ENCODE measurements at regions not wholly inside any gene's neighbourhood (a gene's known extent, or its start where the extent isn't known, plus 50 kb on each side); places are given as distances from the start of the nearest gene placed in this dataset.

DNA sequence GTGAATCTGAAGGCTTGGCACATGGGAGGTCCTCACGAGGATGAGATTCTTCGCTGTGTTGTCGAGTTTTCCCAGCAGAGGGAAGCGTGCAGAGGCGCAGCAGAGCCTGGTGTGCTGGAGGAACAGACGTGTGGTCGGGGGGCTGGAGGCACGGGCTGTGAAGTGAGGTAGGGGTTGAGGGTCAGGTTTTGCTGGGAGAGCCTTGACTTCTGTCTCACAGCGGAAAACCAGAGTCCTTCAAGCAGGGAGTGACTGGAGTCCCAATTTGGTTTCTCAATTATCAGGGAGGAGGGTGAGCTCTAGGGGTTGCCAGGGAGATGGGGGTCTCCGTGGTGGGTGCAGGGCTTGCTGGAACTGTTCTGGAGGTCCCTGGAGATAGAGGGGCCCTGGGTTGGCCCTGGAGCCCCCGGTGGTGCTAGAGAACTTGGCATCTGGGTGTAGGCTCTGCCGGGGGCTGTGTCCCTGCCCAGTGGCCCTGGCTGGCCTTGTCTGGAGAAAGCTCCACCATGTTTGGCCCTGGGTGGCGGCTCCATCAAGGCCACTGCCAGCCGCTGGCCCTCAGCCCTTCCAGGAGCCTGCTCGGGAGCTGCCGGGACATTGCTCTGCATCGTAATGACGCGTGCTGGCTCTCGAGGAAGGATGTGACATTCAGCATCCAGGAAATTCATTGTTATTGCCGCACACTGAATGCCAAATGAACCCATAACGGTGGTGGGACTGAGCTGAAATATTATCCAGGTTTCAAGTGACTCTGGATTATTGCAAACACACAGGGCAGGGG, 215.7 kb downstream of the KIF26A start:
- ATAC-seq (ENCODE audit: poor library complexity) (no peak), DNase-seq (peak in 1 of 14 experiments; percentile 25)
- CTCF ChIA-PET = no interaction called here
- H3K36me3 Mint-ChIP-seq (ENCODE audit: low read depth) = no peaks in the 10 kb centered on the region
- Histone ChIP-seq H3K27me3 (ENCODE audit: control insufficient read depth in 1 of 2, insufficient read depth in 2 of 2, low read length in 2 of 2) (no peaks in the 10 kb centered on the region), H3K36me3 (ENCODE audit: insufficient read depth, low read length) (no peaks in the 10 kb centered on the region), H3K4me1 (ENCODE audit: insufficient read depth, low read length) (peaks cover 4% of the 10 kb centered on the region), H3K9me3 (ENCODE audit: control insufficient read depth in 1 of 2, insufficient read depth in 1 of 2, low read length in 2 of 2) (peaks cover 0 to 10% of the 10 kb centered on the region in 2 experiments), H3K27ac (ENCODE audit: low read depth in 1 of 2, low read length in 2 of 2) (no peak overlapping the region), H3K4me3 (ENCODE audit: low read length) (no peak overlapping the region)
- H3K27ac Mint-ChIP-seq = no peak overlapping the region
- intact Hi-C loops (cut with DNase I, micrococcal nuclease) = no loop called here
- TF ChIP-seq, protein P1, sequence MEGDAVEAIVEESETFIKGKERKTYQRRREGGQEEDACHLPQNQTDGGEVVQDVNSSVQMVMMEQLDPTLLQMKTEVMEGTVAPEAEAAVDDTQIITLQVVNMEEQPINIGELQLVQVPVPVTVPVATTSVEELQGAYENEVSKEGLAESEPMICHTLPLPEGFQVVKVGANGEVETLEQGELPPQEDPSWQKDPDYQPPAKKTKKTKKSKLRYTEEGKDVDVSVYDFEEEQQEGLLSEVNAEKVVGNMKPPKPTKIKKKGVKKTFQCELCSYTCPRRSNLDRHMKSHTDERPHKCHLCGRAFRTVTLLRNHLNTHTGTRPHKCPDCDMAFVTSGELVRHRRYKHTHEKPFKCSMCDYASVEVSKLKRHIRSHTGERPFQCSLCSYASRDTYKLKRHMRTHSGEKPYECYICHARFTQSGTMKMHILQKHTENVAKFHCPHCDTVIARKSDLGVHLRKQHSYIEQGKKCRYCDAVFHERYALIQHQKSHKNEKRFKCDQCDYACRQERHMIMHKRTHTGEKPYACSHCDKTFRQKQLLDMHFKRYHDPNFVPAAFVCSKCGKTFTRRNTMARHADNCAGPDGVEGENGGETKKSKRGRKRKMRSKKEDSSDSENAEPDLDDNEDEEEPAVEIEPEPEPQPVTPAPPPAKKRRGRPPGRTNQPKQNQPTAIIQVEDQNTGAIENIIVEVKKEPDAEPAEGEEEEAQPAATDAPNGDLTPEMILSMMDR (IDR thresholded peaks at IDR 0.05) = no peak
- H3K4me1 Mint-ChIP-seq (ENCODE audit: low read depth) = no peaks in the 10 kb centered on the region
- no peak overlapping the region for H3K4me3 Mint-ChIP-seq
- H3K9me3 Mint-ChIP-seq = peaks cover 2% of the 10 kb centered on the region
- POLR2A ChIA-PET = no interaction called here
- H3K27me3 Mint-ChIP-seq = peaks cover 4% of the 10 kb centered on the region

DNA sequence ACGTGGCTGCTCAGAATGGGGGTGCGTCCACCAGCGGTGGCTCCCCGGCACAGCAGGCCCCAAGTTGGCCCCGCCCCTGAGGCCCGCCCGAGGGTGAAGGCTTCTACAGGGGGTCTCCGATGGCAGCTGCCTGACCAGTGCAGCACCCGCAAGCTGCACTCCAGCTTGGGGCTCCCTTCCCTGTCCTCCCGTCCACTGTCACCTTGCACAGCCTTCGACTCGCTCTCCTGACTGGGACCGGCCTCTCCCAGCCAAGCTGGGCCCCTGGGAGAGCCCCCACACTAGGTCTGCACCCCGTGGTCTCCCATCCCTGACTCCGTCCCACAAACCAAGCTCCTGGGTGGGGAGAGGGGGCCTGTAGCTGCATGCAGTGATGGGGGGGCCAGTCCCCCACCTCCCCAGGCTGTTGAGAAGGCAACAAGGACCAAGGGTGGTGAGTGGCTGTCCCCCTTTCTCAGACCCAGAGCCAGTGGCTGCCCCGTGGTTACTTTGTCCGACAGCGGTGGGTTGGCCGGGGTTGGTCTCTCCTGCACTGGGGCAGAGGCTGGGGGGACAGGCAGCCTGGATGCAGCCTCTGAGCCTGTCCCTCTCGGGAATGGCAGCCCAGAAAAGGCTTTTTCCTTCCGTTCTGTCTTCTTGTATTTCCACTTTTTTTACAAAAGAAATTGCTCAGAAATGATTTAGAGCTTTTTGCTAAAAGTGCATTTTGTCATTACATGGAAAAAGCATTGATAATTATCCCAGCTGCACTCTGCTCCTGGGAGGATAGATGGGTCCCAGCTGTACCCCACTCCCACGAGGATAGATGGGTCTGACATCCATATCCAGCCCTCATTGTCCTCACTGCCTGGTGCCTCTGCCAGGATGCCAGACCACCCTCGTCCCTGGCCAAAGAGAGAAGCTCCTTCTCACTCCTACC, 217.0 kb downstream of the KIF26A start:
- no peaks in the 10 kb centered on the region for H3K27me3 ChIP-seq (ENCODE audit: control insufficient read depth in 1 of 2, insufficient read depth in 2 of 2, low read length in 2 of 2)
- H3K9me3 ChIP-seq (ENCODE audit: control insufficient read depth in 1 of 2, insufficient read depth in 1 of 2, low read length in 2 of 2) = peaks cover 0 to 10% of the 10 kb centered on the region in 2 experiments
- CTCF ChIA-PET = no interaction called here
- DNase-seq (peak in 1 of 14 experiments; percentile 23), ATAC-seq (ENCODE audit: poor library complexity) (no peak)
- H3K27ac Mint-ChIP-seq = no peak overlapping the region
- no peaks in the 10 kb centered on the region for H3K4me1 Mint-ChIP-seq (ENCODE audit: low read depth)
- H3K4me1 ChIP-seq (ENCODE audit: insufficient read depth, low read length) = peaks cover 4% of the 10 kb centered on the region
- no peak overlapping the region for H3K4me3 ChIP-seq (ENCODE audit: low read length)
- POLR2A ChIA-PET = no interaction called here
- H3K9me3 Mint-ChIP-seq = peaks cover 2% of the 10 kb centered on the region
- H3K27me3 Mint-ChIP-seq = peaks cover 4% of the 10 kb centered on the region
- H3K4me3 Mint-ChIP-seq = no peak overlapping the region
- no peak overlapping the region for H3K27ac ChIP-seq (ENCODE audit: low read depth in 1 of 2, low read length in 2 of 2)
- H3K36me3 Mint-ChIP-seq (ENCODE audit: low read depth) = no peaks in the 10 kb centered on the region
- intact Hi-C loops (cut with DNase I, micrococcal nuclease) = no loop called here
- TF ChIP-seq, protein P1 (IDR thresholded peaks at IDR 0.05) = no peak
- no peaks in the 10 kb centered on the region for H3K36me3 ChIP-seq (ENCODE audit: insufficient read depth, low read length)

DNA sequence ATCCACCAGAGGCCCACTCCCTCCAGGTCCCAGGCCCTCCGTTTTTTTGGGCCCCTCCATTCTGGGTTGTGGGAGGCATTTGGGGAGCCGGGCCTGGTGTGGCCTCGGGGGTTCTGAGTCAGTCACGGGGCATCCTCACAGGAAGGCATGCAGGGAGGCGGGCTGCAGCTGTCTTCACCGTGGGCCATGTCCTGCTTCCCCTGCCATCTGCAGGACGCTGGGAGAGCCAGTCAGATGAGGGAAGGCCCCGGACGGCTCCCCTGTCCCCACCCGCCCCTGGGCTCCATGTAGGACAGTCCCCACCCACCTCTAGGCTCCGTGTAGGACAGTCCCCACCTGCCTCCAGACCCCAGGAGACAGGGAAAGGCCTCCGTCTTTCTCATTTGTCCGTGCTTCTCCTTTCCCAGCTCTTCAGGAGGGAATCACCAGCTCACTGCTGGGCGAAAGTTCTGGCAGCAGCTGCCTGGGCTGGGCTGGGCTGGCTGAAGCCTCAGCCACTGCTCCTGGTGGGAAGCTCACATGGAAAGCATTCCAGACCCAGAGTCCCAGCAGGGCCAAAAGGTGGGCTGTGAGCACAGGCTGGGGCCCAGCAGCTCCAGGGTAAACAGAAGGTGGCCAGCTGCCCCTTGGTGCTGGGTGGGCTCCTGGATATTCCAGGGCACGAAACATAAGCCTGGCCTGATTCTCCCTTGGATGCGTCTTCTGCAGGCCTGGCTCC, 217.8 kb downstream of the KIF26A start:
- H3K27me3 Mint-ChIP-seq = peaks cover 4% of the 10 kb centered on the region
- ATAC-seq (ENCODE audit: poor library complexity) (no peak), DNase-seq (peak in 1 of 14 experiments; percentile 12)
- H3K27ac ChIP-seq (ENCODE audit: low read depth in 1 of 2, low read length in 2 of 2) = no peak overlapping the region
- H3K4me1 Mint-ChIP-seq (ENCODE audit: low read depth) = no peaks in the 10 kb centered on the region
- intact Hi-C loops (cut with DNase I, micrococcal nuclease) = no loop called here
- TF ChIP-seq, protein P1 (IDR thresholded peaks at IDR 0.05) = no peak
- no peaks in the 10 kb centered on the region for H3K36me3 Mint-ChIP-seq (ENCODE audit: low read depth)
- no peak overlapping the region for H3K4me3 ChIP-seq (ENCODE audit: low read length)
- peaks cover 0 to 10% of the 10 kb centered on the region in 2 experiments for H3K9me3 ChIP-seq (ENCODE audit: control insufficient read depth in 1 of 2, insufficient read depth in 1 of 2, low read length in 2 of 2)
- no peaks in the 10 kb centered on the region for H3K36me3 ChIP-seq (ENCODE audit: insufficient read depth, low read length)
- no peak overlapping the region for H3K27ac Mint-ChIP-seq
- H3K9me3 Mint-ChIP-seq = peaks cover under 1% of the 10 kb centered on the region
- H3K4me3 Mint-ChIP-seq = no peak overlapping the region
- peaks cover 4% of the 10 kb centered on the region for H3K4me1 ChIP-seq (ENCODE audit: insufficient read depth, low read length)
- POLR2A ChIA-PET = no interaction called here
- H3K27me3 ChIP-seq (ENCODE audit: control insufficient read depth in 1 of 2, insufficient read depth in 2 of 2, low read length in 2 of 2) = no peaks in the 10 kb centered on the region
- CTCF ChIA-PET = no interaction called here
